GM08714 (cell line): ENCODE measurements at regions not wholly inside any gene's neighbourhood (a gene's known extent, or its start where the extent isn't known, plus 50 kb on each side); places are given as distances from the start of the nearest gene placed in this dataset.

Experiments used
- H3K4me3 ChIP-seq: fragments of 200-500 bp; sonication (Bioruptor generic); 2 replicates; pipeline ENCODE4 v1.5.1; 2014; ENCODE audit warnings: mild to moderate bottlenecking, low read length, inconsistent platforms
- ZNF274 ChIP-seq: IDR thresholded peaks from 2 replicates; pipeline ENCODE4 v1.6.1; 2012; ENCODE audit warnings: mild to moderate bottlenecking, low read depth, low read length

GRCh38 chr6:170159022-170159965, 131.6 kb downstream of the DLL1 start:
- TF ChIP-seq ZNF274: no peak
- no peak overlapping the region for H3K4me3 ChIP-seq

- no peak overlapping the region for H3K4me3 ChIP-seq
- no peak for TF ChIP-seq ZNF274
These were observed 132.4 kb downstream of the DLL1 start for GRCh38 chr6:170158296-170159021.

GRCh38 chr6:170157567-170158218, 133.2 kb downstream of the DLL1 start:
- no peak overlapping the region for H3K4me3 ChIP-seq
- TF ChIP-seq ZNF274: no peak

GRCh38 chr6:170156448-170157375, 134.2 kb downstream of the DLL1 start:
- no peak for TF ChIP-seq ZNF274
- H3K4me3 ChIP-seq: no peak overlapping the region

- no peak for TF ChIP-seq ZNF274
- no peak overlapping the region for H3K4me3 ChIP-seq
These were observed 135.2 kb downstream of the DLL1 start for GRCh38 chr6:170155464-170156196.

GRCh38 chr6:170153436-170154319, 137.2 kb downstream of the DLL1 start:
- H3K4me3 ChIP-seq: no peak overlapping the region
- TF ChIP-seq ZNF274: no peak

- H3K4me3 ChIP-seq: no peak overlapping the region
- no peak for TF ChIP-seq ZNF274
These were observed 137.9 kb downstream of the DLL1 start for GRCh38 chr6:170152989-170153388.

- no peak overlapping the region for H3K4me3 ChIP-seq
- TF ChIP-seq ZNF274: no peak
These were observed 138.6 kb downstream of the DLL1 start for GRCh38 chr6:170152124-170152926.

GRCh38 chr6:170151804-170152123, 139.1 kb downstream of the DLL1 start:
- no peak for TF ChIP-seq ZNF274
- no peak overlapping the region for H3K4me3 ChIP-seq

GRCh38 chr6:170151321-170151771, 139.5 kb downstream of the DLL1 start:
- TF ChIP-seq ZNF274: no peak
- H3K4me3 ChIP-seq: no peak overlapping the region

GRCh38 chr6:170150590-170150945, 140.3 kb downstream of the DLL1 start:
- no peak for TF ChIP-seq ZNF274
- no peak overlapping the region for H3K4me3 ChIP-seq
